ENCODE measurements at regions not wholly inside any gene's neighbourhood (a gene's known extent, or its start where the extent isn't known, plus 50 kb on each side); places are given as distances from the start of the nearest gene placed in this dataset.
"Not testable (repeated sequence)": the region's sequence is repeated elsewhere in the genome, so short reads cannot be mapped to it uniquely, and the experiment has no call there.

DNA sequence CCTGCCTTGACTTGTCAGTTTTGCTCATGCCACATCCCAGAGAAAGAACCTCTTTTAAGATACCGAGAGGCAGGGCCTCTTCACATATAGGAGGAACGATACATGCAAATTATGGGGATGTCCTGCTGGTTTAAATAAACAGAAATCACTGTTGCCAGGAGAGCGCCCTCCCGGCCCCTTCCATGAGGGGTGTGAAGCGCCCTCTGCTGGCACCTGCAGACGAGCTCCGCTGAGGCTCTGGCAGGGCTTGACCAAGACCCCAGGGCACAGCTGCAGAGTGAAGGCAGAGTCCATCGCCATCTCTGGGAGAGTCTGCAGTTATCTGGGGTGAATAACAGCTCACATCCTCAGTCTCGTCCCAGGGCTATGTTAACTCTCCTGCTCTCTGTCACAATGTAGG is 468.8 kb downstream of the RPIA start:
- DNase-seq = not testable (repeated sequence)

DNA sequence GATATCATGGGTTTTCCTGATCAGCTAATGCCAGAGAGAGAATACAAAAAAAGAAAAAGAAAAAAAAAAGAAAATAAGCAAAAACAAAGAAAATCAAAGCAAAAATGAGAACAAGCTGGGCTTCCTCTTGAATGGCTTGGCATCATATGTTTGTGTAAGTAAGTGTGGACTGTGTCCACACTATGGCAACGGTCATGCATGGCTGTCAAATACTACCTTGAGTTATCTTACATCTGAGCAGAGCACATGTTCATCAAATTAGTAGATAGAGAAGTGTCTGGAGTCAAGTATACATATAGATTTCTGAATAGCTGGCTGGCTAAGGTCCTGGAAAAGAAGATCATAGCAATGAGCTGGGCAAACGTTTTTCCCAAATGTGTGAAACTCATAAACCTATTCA is 470.2 kb downstream of the RPIA start:
- not testable (repeated sequence) for DNase-seq

- DNase-seq = not testable (repeated sequence)
These were observed 479.2 kb downstream of the RPIA start for GRCh38 chr2:89170506-89171173.

- not testable (repeated sequence) for DNase-seq
These were observed 479.7 kb downstream of the RPIA start for GRCh38 chr2:89171174-89171519.

DNA sequence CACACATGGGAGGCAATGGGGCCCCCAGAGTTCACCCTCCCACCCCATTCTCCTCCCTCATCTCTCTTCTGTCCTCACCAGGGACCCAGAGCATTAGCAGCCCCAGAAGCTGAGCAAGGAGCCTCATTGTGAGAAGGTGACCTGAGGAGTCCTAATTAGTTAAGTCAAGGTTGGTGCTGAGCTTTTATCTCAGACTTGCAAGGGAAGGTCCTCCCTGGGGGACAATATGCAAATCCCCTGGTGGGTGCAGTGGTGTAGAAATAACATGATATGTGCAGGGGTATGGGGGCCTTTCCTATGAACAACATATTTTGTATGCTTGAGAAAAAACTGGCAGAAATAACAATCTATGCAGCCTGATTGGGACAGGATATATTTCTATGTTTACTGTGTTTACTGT is 485.5 kb downstream of the RPIA start:
- DNase-seq = not testable (repeated sequence)

DNA sequence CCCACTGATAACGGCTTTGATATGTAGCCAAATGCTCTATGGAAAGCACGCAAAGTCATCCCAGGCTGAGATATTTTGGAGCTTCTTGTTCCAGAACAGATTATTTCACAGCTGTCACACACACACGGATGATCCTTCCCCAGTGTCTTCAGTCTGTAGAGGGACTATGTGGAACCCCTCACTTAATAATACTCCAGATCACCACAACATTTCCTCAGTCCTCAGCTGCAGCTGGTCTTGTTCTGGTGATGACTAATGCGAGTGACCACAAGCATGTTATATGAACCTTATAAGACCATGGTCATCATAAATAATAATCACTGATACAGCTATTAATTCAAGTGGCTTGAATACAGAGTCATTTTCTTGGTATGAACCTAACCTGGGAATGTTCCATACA is 490.7 kb downstream of the RPIA start:
- not testable (repeated sequence) for DNase-seq

- not testable (repeated sequence) for DNase-seq
These were observed 493.3 kb downstream of the RPIA start for GRCh38 chr2:89184746-89185145.

DNA sequence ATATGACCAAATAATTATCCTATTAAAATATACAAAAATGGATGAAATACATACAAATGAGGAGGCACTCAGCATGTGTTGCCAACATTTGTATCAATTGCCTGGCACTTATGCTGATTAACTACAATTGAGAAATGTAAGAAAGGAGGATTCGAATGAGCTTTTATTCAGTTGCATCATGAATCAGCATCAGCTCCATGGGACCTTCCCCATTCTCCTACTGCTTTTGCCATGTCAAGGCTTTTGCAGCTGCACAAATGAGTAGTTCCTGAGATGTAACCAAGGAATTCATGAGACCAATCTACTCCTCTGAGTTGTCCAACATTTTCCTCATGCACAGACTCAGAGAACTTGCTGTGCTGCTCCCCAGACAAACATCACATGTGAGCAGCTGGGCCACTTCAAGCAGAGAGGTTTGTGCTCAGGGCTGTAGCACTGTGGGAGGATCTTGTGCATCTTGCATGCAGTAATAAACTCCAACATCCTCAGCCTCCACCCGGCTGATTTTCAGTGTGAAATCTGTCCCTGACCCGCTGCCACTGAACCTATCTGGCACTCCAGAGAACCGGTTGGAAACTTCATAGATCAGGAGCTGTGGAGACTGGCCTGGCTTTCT is 504.3 kb downstream of the RPIA start:
- not testable (repeated sequence) for DNase-seq

DNA sequence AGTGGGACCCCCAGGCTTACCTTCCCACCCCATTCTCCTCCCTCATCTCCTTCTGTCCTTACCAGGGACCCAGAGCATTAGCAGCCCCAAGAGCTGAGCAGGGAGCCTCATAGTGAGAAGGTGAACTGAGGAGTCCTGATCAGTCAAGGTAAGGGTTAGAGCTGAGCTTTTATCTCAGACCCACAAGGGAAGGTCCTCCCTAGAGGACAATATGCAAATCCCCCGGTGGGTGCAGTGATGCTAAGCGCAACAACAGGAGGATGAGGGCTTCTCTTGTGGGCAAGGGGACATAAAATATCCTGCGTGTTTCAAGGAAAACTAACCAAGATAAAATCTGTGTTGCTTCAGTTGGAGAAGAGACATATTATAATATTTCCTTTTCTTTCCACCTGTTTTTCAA is 505.2 kb downstream of the RPIA start:
- DNase-seq = not testable (repeated sequence)

DNA sequence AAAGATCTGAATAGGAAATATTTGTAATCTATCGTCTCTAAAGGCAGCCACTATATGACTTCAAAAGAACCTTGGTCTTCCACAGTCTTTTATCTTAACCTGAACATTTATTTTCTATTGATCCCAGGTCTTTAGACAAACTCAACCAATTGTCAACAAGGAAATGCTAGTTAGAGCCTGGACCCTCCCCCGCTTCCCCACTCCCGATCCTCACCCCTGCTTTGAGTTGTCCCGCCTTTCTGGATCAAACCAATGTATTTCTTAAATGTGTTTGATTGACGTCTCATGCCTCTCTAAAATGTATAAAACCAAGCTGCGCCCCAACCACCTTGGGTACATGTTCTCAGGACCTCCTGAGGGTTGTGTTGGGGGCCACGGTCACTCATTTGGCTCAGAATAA is 506.6 kb downstream of the RPIA start:
- DNase-seq = not testable (repeated sequence)

GRCh38 chr2:89199453-89200246 is 508.2 kb downstream of the RPIA start:
- DNase-seq = not testable (repeated sequence)

GRCh38 chr2:89200247-89200527 is 508.7 kb downstream of the RPIA start:
- DNase-seq = not testable (repeated sequence)

GRCh38 chr2:89202518-89202917 is 511.0 kb downstream of the RPIA start:
- not testable (repeated sequence) for DNase-seq

DNA sequence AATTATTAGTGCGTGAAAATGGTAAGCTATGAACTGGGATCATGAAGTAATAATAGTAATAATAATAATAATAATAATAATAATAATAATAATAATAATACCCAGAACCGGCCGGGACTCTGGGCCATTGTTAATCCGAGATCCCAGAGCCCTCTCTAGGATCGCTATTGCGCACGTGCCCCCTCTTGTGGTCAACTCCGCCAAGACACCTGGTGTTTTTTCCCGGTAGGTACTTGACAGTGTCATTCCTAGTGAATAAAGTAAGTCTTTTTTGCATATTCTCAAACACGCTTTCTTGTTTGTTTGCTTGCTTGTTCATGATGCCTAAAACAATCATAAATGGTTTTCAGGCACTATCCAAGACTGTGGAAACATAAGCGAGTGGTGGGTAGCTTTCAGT is 513.7 kb downstream of the RPIA start:
- DNase-seq = not testable (repeated sequence)

- DNase-seq = not testable (repeated sequence)
These were observed 516.9 kb downstream of the RPIA start for GRCh38 chr2:89208144-89208932.

DNA sequence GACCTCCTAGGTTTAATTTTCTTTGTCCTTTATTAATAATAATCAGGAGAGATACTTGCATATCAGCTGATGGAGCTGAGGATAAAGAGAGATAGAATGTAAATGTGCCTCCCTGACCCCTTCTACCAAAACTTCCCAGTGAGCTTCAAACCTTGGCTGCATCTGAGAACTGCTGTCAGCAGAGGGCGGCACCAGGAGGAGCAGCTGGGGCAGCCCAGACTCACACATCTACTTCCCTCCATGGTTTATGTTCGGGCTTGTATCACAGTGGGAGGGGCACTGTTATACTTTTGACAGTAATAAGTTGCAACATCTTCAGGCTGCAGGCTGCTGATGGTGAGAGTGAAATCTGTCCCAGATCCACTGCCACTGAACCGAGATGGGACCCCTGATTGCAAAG is 521.7 kb downstream of the RPIA start:
- DNase-seq = not testable (repeated sequence)

GRCh38 chr2:89213811-89214210 is 522.3 kb downstream of the RPIA start:
- not testable (repeated sequence) for DNase-seq

GRCh38 chr2:89221474-89221873 is 530.0 kb downstream of the RPIA start:
- not testable (repeated sequence) for DNase-seq

DNA sequence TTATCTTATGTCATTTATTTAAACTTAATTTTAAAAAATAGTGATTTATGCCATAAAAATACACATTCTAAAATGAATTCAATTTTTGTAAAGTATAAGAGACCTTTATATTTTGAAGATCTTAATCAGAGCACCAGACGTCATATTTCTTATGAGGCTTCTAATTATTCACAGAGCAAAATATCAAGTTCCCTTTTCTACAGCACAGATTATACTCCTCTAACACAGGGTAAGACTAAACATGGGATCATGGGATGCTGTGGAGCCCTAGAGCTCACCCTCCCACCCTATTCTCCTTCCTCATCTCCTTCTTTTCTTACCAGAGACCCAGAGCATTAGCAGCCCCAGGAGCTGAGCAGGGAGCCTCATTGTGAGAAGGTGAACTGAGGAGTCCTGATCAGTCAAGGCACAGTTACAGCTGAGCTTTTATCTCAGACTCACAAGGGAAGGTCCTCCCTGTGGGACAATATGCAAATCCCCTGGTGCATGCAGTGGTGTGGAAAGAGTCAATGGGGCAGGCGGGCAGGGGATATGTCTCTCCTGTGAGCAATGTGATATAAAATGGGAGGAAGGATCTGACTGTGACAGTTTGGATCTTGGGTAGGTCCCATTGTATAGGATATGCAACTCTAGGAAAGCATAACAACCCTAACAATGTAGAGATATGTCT is 530.7 kb downstream of the RPIA start:
- DNase-seq = not testable (repeated sequence)

GRCh38 chr2:89224803-89225202 is 533.3 kb downstream of the RPIA start:
- not testable (repeated sequence) for DNase-seq

GRCh38 chr2:89229979-89230378 is 538.5 kb downstream of the RPIA start:
- DNase-seq = not testable (repeated sequence)

DNA sequence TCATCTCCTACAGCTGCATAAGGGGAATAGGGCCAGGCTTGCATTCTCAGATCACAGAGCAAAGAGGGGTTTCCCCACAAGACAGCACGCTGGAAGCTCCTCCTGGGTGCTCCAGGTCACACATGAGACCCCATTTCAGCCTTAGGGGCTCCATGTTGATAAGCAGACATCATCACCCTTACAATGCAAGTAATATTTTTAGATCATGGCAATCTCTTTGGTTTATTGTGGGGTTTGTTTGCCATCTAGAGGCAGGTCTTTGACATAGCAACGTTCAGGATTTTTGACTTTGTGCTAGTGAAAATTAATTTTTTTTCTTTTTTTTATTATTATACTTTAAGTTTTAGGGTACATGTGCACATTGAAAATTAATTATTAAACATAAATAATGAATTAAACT is 539.8 kb downstream of the RPIA start:
- DNase-seq = not testable (repeated sequence)

DNA sequence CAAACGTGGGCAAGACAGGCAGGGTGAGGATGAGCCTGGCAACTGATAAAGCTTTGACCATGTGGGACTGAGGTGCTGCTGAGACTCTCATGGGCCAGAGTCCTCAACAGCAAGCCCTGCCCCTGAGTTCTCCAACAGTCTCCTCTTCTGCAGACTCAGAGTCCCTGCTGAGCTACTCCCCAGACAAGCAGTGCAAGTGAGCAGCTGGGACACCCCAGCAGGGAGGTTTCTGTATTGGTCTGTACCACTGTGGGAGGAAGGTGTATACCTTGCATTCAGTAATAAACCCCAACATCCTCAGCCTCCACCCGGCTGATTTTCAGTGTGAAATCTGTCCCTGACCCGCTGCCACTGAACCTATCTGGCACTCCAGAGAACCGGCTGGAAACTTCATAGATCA is 542.5 kb downstream of the RPIA start:
- not testable (repeated sequence) for DNase-seq
